LHCN-M2 (cell line): ENCODE measurements at regions not wholly inside any gene's neighbourhood (a gene's known extent, or its start where the extent isn't known, plus 50 kb on each side); places are given as distances from the start of the nearest gene placed in this dataset.
"Not testable (repeated sequence)": the region's sequence is repeated elsewhere in the genome, so short reads cannot be mapped to it uniquely, and the experiment has no call there.

Source experiments
- DNase-seq: peaks from one replicate; pipeline ENCODE4 v3.0.0-alpha.2; 2012; ENCODE audit warnings: low read depth

- DNase-seq: no peak
Measured at GRCh38 chr2:239819974-239820555, 205.1 kb downstream of the NDUFA10 start.

DNA sequence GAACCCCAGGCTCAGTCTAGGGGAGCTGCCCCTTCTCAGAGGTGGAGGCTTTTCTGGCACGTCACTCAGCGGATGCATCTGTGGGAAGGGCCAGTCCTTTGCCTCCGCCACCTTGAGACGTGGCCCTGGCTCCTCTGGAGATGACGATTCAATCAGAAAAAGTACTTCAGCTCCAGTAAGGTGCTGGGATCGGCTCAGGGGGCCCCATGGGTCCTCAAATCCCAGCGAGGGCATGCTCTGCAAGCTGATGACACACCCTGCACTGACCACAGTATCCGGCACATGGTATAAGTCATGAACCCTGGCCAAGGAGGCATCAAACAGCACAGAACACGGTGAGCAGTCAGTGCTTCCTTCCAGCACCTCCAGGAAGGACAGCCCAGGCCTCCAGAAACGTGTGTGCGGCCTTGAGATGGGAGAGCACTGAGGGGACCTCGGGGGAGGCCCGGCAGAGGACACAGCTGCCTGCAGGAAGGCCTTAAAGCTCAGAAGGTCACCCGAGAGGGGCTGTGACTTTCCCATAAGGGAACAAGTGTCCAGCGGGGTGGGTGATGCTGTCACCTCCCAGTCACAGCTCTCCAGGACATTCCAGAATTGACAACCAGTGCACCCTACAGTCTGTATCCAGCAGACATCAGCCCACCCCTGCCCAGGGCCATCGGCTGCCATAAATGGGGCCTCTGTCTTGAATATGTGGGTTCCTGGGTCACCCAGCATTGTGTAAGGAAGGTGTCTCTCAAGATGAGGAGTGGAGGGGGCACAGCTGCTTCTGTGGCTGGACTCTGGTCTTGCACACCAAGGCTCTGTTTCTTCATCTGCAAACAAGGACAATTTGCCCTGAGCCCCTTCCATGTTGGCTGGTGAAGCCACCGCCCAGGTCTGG lies 205.8 kb downstream of the NDUFA10 start:
- DNase-seq: no peak

- no peak for DNase-seq
Measured at GRCh38 chr2:239818531-239819011, 206.6 kb downstream of the NDUFA10 start.

- DNase-seq: no peak
Measured at GRCh38 chr2:239818086-239818485, 207.1 kb downstream of the NDUFA10 start.

GRCh38 chr2:239817468-239818031 lies 207.6 kb downstream of the NDUFA10 start:
- DNase-seq: not testable (repeated sequence)

DNA sequence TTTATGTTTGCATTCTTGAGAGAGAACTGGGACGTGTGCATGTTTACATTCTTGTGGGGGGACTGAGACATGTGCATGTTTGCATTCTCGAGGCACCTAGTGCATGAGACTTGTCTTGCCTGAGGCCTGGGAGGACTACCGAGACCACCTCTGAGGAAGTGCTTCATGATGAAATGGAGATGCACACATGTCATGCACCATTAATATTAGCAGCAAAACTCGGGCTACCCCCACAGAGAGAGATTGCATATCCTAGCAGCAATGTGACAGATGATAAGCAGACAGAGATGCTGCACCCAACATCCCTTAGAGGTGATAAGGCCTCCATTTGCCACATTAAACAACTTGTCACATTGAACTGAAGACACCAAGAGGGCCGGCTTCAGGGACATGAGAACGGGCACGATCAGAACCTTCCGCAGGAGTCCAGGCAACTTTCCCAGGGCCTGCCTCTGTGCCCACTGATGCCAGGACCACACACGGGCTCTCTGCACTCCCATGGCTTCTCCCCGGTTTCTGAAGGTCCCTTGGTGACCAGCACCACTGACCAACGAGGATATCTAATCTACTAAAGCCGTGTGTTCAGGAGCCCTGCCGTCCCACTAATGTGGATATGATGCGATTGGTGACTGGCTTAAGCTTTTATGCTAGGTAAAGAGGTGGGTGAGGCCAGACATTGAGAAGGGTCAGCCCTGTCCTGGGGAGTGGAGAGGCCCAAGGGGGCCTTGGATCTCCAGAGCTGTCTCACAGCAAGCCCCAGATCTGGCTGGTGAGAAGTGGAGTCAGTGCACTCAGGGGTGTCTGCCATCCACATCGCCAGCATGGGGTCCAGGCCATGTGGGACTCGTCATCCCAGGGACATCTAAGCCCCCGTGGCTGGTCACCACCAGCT lies 208.3 kb downstream of the NDUFA10 start:
- DNase-seq: no peak

GRCh38 chr2:239815671-239816070 lies 209.5 kb downstream of the NDUFA10 start:
- DNase-seq: no peak

DNA sequence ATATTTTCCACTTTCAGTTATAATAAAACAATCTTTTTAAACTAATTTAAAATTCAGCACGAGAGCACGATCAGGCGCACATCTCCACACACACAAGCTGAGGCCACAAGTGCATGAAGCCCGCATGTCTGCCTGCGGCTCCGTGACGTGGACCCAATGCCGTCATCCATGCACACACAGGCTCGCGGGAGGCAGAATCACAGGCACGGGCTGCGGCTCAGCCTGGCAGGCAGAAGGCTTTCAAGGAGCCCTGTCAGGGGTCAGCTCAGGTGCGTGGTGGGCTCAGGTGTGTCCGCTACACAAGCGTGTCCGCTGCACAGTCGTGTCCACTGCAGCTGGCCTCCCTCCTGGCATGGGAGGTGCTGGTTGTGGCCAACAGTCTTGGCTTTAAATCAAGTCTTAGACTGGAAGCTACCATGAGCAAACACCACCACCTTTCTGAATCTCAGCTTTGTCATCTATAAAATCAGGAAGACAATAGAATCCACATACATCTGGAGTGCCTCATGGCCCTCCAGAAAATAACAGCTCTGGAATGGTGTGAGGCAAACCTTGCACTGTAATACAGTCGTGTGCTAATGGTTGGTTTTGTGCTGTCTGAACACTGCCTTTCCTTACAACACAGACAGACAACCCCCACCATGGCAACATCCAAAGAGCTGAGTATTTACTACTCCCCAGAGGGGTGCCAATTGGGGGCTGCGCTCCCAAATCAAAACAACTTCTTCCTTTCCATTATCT lies 210.1 kb downstream of the NDUFA10 start:
- DNase-seq: no peak

DNA sequence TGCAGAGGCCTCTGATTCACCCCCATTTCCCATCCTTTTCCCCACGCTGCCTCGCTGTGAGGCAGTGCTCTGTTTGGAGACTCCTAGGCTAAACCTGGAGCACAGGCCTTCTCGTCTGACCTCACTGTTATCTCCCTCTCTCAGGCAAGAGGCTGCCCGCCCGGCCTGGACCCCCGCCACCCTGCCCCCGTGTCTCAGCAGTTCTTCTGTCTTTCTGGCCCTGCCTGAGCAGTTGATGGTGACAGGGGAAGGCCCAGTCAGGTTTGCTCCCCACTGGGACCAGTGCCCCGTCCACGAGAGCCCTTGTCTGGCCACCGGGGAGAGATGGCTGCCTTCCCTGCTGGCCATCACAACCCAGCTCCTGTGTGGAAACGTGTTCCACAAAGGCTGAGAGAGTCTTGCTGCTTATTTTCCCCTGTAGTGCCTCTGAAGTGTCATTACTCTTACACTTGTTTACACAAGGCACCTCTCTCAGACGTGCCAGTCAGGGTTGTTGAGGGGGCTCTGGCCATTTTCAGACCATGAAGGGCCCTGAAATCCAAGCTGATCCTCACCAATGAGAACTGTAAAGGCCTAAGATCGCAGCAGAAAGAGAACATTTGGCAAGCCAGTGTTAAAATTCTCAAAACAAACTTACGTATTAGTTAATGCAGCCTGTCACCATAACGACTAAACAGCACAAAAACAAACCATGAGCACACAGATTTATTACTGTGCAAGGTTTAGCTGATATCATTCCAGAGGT lies 210.9 kb downstream of the NDUFA10 start:
- DNase-seq: no peak

DNA sequence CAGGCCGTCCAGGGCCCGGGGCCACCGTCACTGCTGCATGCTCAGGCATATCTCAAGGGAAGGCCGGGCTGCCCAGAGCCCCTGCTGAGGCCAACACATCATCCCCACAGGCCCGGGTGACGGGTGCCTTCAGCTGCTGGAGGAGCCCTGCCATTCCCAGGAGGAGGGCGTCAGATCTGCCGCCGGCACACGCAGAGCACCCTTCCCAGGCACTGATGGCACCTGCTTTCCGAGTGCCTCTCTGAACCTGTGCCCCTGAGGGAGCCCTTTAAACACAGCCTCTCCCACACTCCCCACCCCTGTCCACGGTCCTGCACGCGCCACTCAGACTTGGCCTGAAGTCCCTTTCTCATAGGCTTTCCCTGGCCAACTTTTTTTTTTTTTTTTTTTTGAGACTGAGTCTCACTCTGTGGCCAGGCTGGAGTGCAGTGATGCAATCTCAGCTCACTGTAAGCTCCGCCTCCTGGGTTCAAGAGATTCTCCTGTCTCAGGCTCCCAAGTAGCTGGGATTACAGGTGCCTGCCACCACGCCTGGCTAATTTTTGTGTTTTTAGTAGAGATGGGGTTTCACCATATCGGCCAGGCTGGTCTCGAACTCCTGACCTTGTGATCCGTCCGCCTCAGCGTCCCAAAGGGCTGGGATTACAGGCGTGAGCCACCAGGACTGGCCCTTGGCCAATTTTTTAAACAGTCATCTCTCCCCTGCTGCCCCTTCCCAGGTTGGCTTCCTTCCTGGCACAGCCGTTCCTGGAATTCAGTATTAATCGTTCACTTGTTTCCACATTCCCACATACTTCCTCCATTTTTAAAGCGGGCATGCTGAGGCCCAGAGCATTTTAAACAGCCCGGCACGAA lies 211.7 kb downstream of the NDUFA10 start:
- DNase-seq: no peak

GRCh38 chr2:239811806-239812560 lies 213.2 kb downstream of the NDUFA10 start:
- no peak for DNase-seq

DNA sequence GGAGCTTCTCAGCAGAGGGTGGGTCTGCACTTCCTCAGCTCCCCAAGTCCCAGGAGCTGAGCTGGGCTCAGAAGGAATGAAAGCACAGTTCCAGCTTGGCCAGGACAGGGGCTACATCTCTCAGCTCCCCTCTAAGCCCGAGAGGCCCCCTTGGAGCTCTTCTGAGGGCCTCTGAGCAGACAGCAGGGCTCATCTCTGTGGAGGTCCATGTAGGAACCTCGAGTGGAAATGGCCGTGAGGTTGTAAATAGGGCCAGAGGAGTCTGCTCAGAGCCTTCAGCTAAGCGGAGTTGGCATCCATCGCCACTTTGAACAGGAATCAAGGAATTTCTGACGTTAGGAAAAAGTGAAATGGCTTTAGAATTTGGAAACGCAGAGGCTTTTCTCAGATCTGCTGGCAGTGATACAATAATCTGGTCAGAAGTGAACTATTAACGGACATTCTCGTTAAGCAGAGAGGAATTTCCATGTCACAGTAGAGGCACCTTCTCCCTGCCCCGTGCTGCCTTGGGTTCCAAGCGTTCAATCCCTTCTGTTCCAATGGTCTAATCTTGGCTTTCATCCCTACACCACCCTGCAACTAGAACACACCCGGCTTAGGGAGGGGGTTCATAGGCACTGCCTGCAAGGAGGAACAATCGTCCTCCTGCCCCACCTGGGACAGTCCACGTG lies 213.9 kb downstream of the NDUFA10 start:
- DNase-seq: no peak

DNA sequence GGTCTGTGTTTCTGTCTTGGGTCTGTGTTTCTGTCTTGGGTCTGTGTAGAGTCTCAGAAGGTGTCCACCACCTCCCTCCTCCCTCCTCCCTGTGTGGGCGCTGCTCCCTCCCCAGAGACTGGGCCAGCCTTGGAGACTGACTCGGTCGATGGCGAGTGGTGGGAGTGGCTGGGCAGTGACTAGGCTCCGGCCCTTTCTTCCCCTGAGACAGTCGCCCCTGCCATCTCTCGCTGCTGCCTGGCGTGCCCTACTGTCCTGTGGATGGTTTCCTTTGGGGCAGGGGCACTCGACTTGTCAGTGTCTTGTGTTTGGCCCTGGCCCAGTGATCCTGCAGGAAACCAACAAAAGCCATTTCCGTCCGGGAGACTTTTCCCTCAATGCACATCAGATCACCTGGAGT lies 215.8 kb downstream of the NDUFA10 start:
- DNase-seq: no peak

DNA sequence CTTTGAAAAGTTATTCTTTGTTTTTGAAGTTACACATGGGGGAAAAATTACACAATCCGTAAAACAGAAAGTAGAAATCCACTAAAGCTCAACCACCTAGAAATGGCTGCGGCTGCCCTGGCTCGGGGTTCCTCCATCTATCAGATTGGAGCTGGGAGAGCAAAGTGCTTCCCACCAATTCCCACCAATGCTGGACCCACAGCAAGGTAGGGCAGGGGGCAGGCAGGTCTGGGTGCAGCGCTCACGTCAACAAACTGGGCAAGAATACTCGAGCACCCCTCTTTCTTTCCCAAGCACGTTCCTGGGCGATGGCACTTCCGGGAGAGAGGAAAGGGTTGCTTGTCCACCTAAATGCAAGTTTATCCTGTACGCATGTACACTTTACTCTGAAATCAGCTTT lies 217.6 kb downstream of the NDUFA10 start:
- no peak for DNase-seq

- no peak for DNase-seq
Measured at GRCh38 chr2:239806758-239807434, 218.2 kb downstream of the NDUFA10 start.

- DNase-seq: no peak
Measured at GRCh38 chr2:239806276-239806675, 218.9 kb downstream of the NDUFA10 start.

- DNase-seq: no peak
Measured at GRCh38 chr2:239805414-239805813, 219.7 kb downstream of the NDUFA10 start.

DNA sequence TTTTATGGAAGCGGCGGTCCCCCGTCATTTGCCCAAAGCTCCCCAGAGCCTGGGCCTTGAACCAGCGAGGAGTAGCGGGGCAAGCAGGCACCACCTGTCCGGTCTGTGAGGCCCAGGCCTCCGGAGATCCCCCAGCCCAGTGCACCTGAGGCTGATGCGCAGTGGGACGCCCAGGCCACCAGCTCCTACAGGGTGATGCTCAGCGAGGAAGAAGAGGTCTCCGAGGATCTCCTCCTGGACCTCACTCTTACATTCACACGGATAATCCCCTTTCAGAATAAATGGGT lies 220.2 kb downstream of the NDUFA10 start:
- no peak for DNase-seq
